Activated effector memory CD4-positive, alpha-beta T cell treated with anti-CD3 and anti-CD28 coated beads, Interleukin-2, amount 50 U/mL, for 16 hours (primary cell): ENCODE measurements at regions not wholly inside any gene's neighbourhood (a gene's known extent, or its start where the extent isn't known, plus 50 kb on each side); places are given as distances from the start of the nearest gene placed in this dataset.

ENCODE experiments used
- DNase-seq: peaks from one replicate; pipeline ENCODE4 v3.0.0-alpha.2; 2020

DNA sequence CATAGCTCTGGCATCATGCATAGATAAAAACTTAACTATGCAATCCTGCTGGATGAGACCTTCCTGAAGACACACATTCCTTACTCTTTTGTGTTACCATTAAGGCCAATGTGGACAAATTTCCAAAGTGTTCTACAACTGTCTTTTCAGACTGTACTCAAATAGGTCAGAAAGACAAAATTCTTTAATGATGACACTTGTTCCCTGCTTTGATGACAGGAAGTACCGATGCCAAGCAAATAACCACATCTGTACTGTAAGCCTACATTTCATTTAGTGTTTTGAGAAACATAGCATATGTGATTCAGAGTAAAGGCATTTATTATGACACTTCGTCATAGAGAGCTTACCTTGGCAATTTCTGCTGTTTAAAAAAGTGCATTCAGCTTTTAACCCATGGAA is 55.0 kb downstream of the PMAIP1 start:
- no peak for DNase-seq

GRCh38 chr18:59954241-59954640 is 54.4 kb downstream of the PMAIP1 start:
- DNase-seq, result no peak
